ENCODE measurements at regions not wholly inside any gene's neighbourhood (a gene's known extent, or its start where the extent isn't known, plus 50 kb on each side); places are given as distances from the start of the nearest gene placed in this dataset.

- DNase-seq, result no peak
Measured at GRCh38 chr6:14747881-14748520, 497.9 kb upstream of the JARID2 start.

- no peak for DNase-seq
Measured at GRCh38 chr6:14748679-14749078, 497.2 kb upstream of the JARID2 start.

DNA sequence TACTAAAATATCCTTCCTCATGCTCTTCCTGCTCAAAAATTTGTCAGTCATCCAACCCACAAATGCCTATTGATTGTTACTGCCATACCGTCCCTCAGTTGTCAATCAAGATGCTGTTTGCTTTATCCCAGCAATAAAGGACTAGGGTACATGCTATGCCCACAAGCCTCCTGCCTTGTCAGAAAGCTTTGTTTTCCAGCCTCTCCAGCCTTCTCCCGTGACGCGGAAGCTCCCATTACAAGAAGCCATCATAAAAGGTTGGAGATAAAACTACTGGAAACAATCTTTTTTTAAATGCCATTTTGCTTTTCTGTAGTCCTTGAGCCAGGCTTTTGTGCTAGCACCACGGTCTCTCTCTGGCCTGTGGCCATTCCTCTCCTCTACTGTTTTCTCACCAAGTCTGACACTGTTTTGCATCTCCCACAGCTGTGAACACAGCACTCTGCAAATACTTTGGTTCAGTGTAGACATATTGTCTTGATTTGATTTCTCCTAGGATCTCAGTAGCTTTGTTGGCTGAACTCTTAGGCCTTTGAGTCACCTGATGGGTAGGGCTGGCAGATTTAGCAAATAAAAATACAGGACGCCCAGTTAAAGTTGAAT is 495.7 kb upstream of the JARID2 start:
- no peak for DNase-seq

DNA sequence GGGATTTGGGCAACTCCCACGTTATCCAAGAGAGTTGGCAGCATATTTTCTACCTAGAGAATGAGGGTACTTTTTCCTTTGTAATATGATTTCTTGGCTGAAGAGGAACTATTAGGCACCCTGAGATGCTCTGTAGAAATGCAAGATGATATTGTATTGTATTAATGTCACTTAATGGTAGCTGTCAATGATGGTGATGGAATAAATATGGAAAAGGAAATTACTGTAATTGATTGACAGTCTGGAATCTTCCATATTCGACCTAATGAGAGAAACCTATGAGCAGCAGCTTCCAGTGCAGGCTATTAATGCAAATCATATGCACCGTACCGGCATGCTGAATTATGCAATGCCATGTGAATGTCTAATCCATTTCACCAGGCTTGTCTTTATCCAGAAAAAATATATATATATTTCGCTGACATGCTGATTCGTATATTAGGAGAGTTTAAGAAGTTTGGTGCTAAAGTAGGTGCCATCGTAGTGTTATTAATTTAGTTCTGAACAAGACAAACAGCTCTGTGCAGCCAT is 494.2 kb upstream of the JARID2 start:
- no peak for DNase-seq

GRCh38 chr6:14754751-14755513 is 490.9 kb upstream of the JARID2 start:
- DNase-seq, result no peak

DNA sequence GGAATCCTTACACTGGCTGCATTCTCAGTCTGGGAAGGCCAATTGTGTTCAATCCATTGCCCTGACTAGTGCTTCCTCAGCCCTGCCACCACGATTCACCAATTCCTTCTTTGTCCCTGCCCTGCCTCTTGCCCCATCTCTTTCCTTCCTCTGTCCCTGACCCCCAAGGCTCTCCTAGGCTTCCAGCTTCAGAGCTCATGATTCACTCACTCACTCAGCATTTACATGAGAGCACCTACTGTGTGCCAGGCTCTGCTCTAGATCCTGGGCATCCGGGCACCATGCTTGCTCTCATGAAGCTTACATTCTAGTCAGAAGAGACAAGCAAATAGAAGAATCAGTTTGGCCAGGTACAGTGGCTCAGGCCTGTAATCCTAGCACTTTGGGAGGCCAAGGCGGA is 489.5 kb upstream of the JARID2 start:
- no peak for DNase-seq

- no peak for DNase-seq
Measured at GRCh38 chr6:14757014-14757413, 488.9 kb upstream of the JARID2 start.

- DNase-seq, result no peak
Measured at GRCh38 chr6:14757418-14757817, 488.5 kb upstream of the JARID2 start.

- peak; percentile 10 for DNase-seq
Measured at GRCh38 chr6:14758421-14759081, 487.3 kb upstream of the JARID2 start.

DNA sequence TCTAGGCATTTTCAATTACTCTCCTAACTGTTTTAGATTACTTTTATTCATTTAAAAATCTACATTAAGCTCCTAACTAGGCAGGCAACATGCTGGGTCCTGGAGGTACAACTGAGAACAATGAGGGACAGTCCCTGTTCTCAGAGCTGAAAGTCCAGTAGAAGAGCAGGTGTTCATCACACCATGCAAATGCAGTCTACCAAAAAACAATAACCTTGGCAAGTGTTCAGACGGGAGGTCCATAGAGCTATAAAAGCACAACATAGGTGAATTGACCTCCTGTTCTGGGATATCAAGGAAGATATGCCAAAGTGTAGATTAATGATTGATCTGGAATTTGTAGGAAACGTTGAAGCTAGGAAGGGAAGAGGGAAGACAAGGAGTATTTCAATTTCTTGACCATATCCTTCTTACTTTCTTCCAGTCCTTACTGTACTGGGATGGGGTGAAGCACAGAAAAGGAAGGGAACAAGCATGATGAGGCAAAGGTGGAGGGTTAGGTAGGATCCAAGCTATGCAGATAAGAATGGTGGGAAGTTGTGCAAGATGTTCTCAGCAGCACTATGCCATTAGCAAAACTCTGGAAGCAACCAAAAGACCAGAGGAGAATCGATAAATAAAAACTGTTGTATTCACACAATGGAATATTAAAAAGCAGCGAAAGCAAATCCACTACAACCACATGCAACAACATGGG is 485.7 kb upstream of the JARID2 start:
- no peak for DNase-seq

DNA sequence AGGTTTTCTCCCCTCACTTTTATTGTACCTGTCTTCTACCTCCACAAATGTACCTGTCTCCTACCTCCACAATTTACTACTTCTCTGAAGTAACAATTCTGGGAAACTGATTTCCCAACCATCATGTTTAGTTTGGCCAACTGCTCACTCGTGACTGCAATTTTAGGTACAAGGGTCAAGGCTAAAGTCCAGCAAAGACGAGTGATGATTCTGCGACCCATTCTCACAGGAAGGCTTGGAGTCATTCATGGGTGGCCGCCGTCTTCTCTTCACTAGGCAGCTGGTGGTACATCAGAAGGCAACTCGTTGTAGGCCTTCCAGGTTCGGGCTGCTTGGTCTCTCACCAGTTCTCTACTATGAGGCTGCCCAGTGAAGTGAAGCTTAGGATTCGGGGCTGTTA is 483.8 kb upstream of the JARID2 start:
- no peak for DNase-seq

- DNase-seq, result no peak
Measured at GRCh38 chr6:14763139-14763538, 482.7 kb upstream of the JARID2 start.

GRCh38 chr6:14763616-14764015 is 482.3 kb upstream of the JARID2 start:
- DNase-seq, result no peak

DNA sequence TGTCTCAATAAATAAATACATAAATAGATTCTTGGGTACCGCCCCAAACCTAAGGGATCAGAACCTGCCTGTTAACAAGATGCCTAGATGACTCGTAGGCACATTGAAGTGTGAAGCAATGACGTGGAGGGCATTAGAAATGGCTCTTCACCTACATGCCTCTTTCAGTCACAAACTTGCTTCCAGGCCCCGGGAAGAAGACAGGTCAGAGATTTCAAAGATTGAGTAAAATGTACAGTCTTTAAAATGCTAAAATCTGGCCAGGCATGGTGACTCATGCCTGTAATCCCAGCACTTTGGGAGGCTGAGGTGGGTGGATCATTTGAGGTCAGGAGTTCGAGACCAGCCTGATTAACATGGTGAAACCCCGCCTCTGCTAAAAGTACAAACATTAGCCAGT is 480.8 kb upstream of the JARID2 start:
- DNase-seq, result no peak

GRCh38 chr6:14765721-14766390 is 480.0 kb upstream of the JARID2 start:
- DNase-seq, result peak; percentile 2

DNA sequence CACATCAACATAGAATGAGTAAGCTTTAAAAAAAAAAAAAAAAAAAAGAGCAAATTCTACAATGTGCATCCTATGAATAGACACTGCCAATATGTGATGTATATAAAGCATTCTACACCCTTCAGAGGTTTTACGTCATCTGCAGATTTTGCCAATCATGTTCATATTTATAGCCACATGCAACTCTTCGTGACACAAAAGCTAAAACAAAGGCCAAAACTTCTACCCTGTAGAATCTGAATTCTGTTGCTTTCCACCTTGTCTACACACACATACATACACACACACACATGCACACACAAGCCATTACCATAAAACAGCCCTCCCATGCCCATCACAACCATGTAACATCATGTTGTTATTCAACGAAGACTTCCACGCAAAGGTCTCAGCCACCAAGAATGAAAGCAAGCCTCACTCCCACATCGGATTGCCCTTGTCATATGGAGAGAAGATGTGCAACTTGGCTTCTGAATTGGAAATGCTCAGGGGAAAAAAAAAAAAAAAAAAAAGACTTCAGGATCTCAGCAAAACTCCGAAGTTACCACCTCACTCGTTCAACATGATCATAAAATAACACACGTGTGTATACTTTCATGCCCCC is 479.4 kb upstream of the JARID2 start:
- DNase-seq, result no peak

DNA sequence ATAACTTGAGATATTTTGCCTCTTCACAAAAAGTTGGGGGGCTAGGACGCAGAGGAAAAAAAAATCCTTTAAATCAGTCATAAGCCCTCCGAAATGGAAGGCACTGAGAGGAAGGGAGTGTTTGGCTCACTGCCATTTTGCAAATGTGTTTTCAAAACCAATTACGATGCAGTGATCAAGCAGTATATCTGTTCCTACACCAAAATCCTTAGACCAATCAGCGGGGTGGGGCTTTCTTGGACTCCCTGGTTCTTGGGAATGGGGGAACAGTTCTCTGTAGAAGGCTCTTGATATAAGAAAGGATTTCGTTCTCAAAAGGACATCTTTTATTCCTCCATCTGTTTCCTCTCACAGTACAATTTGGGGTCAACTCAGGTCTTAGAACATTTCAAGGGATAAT is 478.6 kb upstream of the JARID2 start:
- no peak for DNase-seq

DNA sequence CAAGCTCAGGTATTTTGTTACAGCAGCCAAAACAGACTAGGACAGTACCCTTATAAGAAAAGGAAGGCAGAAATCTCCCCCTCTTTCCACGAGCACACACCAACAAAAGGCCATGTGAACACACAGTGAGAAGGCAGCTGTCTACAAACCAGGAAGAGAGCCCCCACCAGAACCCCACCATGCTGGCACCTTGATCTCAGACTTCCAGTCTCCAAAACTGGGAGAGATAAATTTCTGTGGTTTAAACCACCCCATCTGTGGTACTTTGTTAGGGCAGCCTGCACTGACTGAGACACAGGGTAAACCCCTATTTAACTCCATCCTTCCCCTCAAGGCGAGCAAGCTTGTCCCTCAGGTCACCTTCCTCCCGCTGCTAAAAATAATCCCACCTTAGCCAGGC is 475.8 kb upstream of the JARID2 start:
- DNase-seq, result no peak

DNA sequence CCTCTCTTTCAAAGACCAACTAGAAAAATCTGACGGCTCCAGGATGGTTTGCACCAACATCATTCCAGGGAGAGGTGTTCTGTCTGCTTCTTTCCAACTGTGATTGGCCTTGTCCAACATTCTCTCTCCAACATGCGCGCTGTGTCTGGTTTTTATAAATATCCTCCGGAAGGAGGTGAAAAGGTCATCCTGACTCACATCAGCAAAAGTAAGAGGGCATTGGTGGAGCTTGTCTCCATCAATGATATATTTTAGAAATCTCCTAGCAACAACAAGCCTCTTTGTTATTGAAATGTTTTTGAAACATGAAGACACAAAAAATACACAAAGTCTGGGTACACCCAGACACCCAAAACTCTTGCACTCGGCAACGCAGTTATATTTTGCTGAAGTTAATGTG is 475.3 kb upstream of the JARID2 start:
- no peak for DNase-seq

GRCh38 chr6:14771016-14771415 is 474.9 kb upstream of the JARID2 start:
- no peak for DNase-seq

- DNase-seq, result no peak
Measured at GRCh38 chr6:14772188-14772587, 473.7 kb upstream of the JARID2 start.

DNA sequence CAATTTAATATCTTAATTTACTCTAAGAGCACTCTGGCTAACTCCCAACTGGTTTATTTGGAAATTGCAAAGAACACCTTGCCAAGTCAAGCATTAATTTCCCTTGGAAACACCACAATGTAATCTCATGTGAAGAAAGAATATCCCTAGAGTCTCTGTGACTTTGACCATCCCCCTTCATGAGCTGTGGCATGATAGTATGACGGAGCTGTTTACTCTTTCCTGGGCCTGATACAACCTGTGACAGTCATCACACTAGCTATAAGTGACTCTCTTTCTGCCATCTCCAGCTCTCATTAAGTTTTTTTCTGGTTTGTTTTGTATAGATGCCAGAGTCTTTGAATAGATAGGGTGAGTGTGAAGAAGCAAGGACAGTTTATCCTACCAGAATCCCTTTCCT is 470.3 kb upstream of the JARID2 start:
- DNase-seq, result no peak
